A673 (cell line): ENCODE measurements at regions not wholly inside any gene's neighbourhood (a gene's known extent, or its start where the extent isn't known, plus 50 kb on each side); places are given as distances from the start of the nearest gene placed in this dataset.

Experiments
- CTCF ChIP-seq: fragments of 300-800, 200-600 bp; sonication (generic); conservative IDR thresholded peaks from 2 replicates; pipeline ENCODE4 v1.5.1; 2017; ENCODE audit warnings: low read depth, mild to moderate bottlenecking, antibody characterized with exemption, low read length, moderate library complexity, mixed read lengths
- EZH2 ChIP-seq: fragments of 200-600 bp; sonication (generic); IDR thresholded peaks from 2 replicates; pipeline ENCODE4 v1.6.1; 2017; ENCODE audit warnings: borderline replicate concordance, low read depth, mild to moderate bottlenecking, mixed read lengths, antibody characterized with exemption, low read length; ENCODE audit not compliant: poor library complexity, severe bottlenecking

DNA sequence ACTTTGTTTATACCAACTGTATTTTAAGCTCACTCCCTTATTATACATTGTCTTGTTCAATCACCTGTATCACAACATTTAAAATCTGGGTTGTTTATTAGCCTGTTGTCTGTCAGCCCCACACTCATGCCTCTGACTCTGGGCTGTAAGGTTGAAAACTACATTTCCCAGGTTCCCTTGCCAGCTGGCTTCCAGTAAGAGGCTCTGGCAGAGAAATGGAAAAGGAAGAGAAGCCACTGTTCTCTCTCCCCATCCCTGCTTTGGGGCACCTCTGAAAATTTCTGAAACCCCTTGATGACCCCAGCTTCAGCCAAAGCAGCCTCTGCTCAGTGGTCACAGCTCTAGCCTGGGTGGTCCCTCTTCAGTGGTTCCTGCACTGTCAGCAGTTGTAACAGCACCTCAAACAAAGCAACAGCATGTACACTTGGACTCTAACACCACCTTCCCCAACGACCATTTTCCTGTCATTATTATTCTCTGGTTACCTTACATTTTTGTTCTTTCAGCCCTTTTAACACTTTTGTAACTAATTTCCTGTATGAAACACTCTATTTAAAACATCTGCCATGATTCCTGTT, 108.9 kb upstream of the LGALSL start:
- no peak for TF ChIP-seq CTCF
- no peak for TF ChIP-seq EZH2
